GM12878 (cell line): ENCODE measurements at regions not wholly inside any gene's neighbourhood (a gene's known extent, or its start where the extent isn't known, plus 50 kb on each side); places are given as distances from the start of the nearest gene placed in this dataset.

Experiments used
- CHD1 ChIP-seq: IDR thresholded peaks from 2 replicates; pipeline ENCODE4 v1.6.1; 2012; ENCODE audit warnings: low read depth, low read length, improper control_type of control experiment
- CHD2 ChIP-seq: IDR thresholded peaks from 2 replicates; pipeline ENCODE4 v1.6.1; 2011; ENCODE audit warnings: low read depth, low read length, improper control_type of control experiment, borderline replicate concordance
- EZH2 ChIP-seq: IDR thresholded peaks from 2 replicates; pipeline ENCODE4 v1.6.1; 2012; ENCODE audit warnings: low read depth, mild to moderate bottlenecking, control low read depth, inconsistent platforms, low read length, borderline replicate concordance; ENCODE audit not compliant: control insufficient read depth
- POLR2A ChIP-seq: IDR thresholded peaks from 2 replicates; pipeline ENCODE4 v1.6.1; 2011; ENCODE audit warnings: low read depth, mild to moderate bottlenecking, low read length
- RAD21 ChIP-seq: IDR thresholded peaks from 2 replicates; pipeline ENCODE4 v1.6.1; 2011; ENCODE audit warnings: mild to moderate bottlenecking, low read depth, low read length, moderate library complexity; ENCODE audit not compliant: insufficient read depth
- RELA ChIP-seq: fragments of 450-650 bp; IDR thresholded peaks from 2 replicates; pipeline ENCODE4 v1.8.0; 2014; ENCODE audit warnings: borderline replicate concordance; ENCODE audit not compliant: partially characterized antibody
- RFX5 ChIP-seq: IDR thresholded peaks from 2 replicates; pipeline ENCODE4 v1.6.1; 2011; ENCODE audit warnings: low read depth, low read length, improper control_type of control experiment
- TF ChIP-seq, protein P1 (sequence below), 3 experiments: IDR thresholded peaks in 2 of 3; conservative IDR thresholded peaks in 1 of 3; 2 replicates each; pipeline ENCODE4 v1.5.1; 2011; ENCODE audit warnings: low read depth in 3 of 3, low read length in 3 of 3, mild to moderate bottlenecking in 3 of 3, control low read depth in 2 of 3, moderate library complexity in 2 of 3, inconsistent platforms in 1 of 3, mixed read lengths in 1 of 3; ENCODE audit not compliant: control insufficient read depth in 2 of 3, insufficient read depth in 1 of 3; ENCODE audit errors: extremely low read depth in 1 of 3

DNA sequence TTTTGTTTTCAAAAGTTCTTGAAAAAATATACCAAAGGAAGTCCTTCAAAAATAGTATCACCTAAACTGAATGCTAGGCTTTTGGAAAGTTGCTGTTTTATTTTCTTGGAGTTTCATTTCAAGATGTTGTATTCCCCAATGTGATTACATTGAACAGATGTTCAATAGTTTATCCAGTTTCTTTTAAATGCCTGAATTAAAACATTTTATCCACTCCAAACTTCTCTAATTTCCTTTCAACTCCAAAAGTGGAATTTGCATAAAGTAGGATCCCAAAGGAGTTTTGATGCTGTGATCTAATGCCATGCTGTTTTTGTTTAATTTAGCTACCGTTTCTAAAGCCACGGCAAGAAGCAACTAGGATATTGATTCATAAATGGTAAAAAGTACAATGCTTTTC lies 892.5 kb upstream of the SLC10A2 start:
- TF ChIP-seq POLR2A, result no peak
- no peak for TF ChIP-seq CHD2
- no peak for TF ChIP-seq RFX5
- no peak for TF ChIP-seq CHD1
- TF ChIP-seq, protein P1, sequence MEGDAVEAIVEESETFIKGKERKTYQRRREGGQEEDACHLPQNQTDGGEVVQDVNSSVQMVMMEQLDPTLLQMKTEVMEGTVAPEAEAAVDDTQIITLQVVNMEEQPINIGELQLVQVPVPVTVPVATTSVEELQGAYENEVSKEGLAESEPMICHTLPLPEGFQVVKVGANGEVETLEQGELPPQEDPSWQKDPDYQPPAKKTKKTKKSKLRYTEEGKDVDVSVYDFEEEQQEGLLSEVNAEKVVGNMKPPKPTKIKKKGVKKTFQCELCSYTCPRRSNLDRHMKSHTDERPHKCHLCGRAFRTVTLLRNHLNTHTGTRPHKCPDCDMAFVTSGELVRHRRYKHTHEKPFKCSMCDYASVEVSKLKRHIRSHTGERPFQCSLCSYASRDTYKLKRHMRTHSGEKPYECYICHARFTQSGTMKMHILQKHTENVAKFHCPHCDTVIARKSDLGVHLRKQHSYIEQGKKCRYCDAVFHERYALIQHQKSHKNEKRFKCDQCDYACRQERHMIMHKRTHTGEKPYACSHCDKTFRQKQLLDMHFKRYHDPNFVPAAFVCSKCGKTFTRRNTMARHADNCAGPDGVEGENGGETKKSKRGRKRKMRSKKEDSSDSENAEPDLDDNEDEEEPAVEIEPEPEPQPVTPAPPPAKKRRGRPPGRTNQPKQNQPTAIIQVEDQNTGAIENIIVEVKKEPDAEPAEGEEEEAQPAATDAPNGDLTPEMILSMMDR (IDR thresholded peaks at IDR 0.05 in 2 of 3, conservative IDR thresholded peaks at IDR 0.05 in 1 of 3; ENCODE audit: control insufficient read depth in 2 of 3, extremely low read depth in 1 of 3, insufficient read depth in 1 of 3, low read depth in 3 of 3, low read length in 3 of 3), result no peak
- no peak for TF ChIP-seq EZH2
- no peak for TF ChIP-seq RAD21
- no peak for TF ChIP-seq RELA
